GM12874 (cell line): ENCODE measurements at regions not wholly inside any gene's neighbourhood (a gene's known extent, or its start where the extent isn't known, plus 50 kb on each side); places are given as distances from the start of the nearest gene placed in this dataset.

Source experiments
- CTCF ChIP-seq: IDR thresholded peaks from 2 replicates; pipeline ENCODE4 v1.5.1; 2011; ENCODE audit warnings: low read depth, mild to moderate bottlenecking, control low read depth, low read length, moderate library complexity; ENCODE audit not compliant: insufficient read depth

- no peak for TF ChIP-seq CTCF
These were observed 441.5 kb downstream of the ZNF516 start for GRCh38 chr18:76053551-76053950.

- no peak for TF ChIP-seq CTCF
These were observed 442.8 kb downstream of the ZNF516 start for GRCh38 chr18:76052227-76052595.

- TF ChIP-seq CTCF: no peak
These were observed 443.4 kb downstream of the ZNF516 start for GRCh38 chr18:76051396-76052226.

GRCh38 chr18:76046221-76046620, 448.8 kb downstream of the ZNF516 start:
- no peak for TF ChIP-seq CTCF

DNA sequence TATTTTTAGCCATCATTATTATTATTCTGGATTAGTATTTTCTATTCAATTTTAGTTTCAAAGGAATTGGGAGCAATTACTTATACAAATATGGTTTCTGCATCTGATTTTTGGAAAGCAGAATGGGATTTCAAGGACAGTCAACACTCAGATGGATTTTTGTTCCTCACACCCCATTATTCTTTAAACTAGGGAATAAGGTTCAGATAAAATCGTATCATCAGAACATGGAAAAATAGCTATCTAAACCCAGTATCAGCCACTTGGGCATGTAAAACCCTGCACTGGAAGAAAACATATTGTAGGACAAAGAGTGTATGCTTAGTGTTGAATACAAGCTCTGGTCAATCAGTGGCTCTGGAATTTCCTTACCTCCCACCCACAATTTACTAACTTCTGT, 452.5 kb downstream of the ZNF516 start:
- TF ChIP-seq CTCF: no peak

GRCh38 chr18:76018210-76018609, 476.8 kb downstream of the ZNF516 start:
- no peak for TF ChIP-seq CTCF

GRCh38 chr18:76013057-76013456, 482.0 kb downstream of the ZNF516 start:
- no peak for TF ChIP-seq CTCF
